Lower leg skin (tissue), 4 donors: ENCODE measurements at regions not wholly inside any gene's neighbourhood (a gene's known extent, or its start where the extent isn't known, plus 50 kb on each side); places are given as distances from the start of the nearest gene placed in this dataset.

ENCODE experiments used
- DNase-seq, 2 donors: peaks; one replicate each; pipeline ENCODE4 v3.0.0-alpha.2; 2019; ENCODE audit warnings: low spot score in 2 of 2
- H3K4me3 ChIP-seq: fragments of 200-600 bp; sonication (generic); 2 replicates; pipeline ENCODE4 v1.5.1; 2017; ENCODE audit warnings: mild to moderate bottlenecking, low read depth; ENCODE audit not compliant: poor library complexity, severe bottlenecking
- CTCF ChIP-seq, 3 donors: fragments of 450-650 bp; IDR thresholded peaks; one replicate each; pipeline ENCODE4 v1.5.1; 2016; ENCODE audit warnings: antibody characterized with exemption in 3 of 3, mild to moderate bottlenecking in 3 of 3, moderate library complexity in 2 of 3
- POLR2A ChIP-seq, 2 donors: fragments of 450-650 bp; IDR thresholded peaks; one replicate each; pipeline ENCODE4 v1.6.1; 2016 to 2017; ENCODE audit warnings: antibody characterized with exemption in 2 of 2, mild to moderate bottlenecking in 1 of 2, moderate library complexity in 1 of 2
- WGBS, 2 donors: methylation state at CpG; one replicate each; pipeline ENCODE4 v1.1.5; 2018; 5-methylcytosine and 5-hydroxymethylcytosine counted together
- intact Hi-C: fragments of 100-400 bp; cut with DNase I; formaldehyde crosslinking; loops from one replicate; pipeline ENCODE4 v1.15.0; 2023; ENCODE audit warnings: low total_unique reads

GRCh38 chr6:15062516-15063252 is 183.2 kb upstream of the JARID2 start:
- H3K4me3 ChIP-seq = no peak overlapping the region
- TF ChIP-seq CTCF (IDR thresholded peaks at IDR 0.05) (no peak), POLR2A (IDR thresholded peaks at IDR 0.05) (no peak)
- DNase-seq = no peak
- intact Hi-C loops = no loop called here
- WGBS, 2 donors = 92 to 93% methylated on average over 8 of the region's 8 CpGs

- WGBS, 2 donors = 82 to 92% methylated on average over 7 of the region's 7 CpGs
- H3K4me3 ChIP-seq = no peak overlapping the region
- intact Hi-C loops = no loop called here
- DNase-seq = peak in 1 of 2 donors; percentile 25
- TF ChIP-seq POLR2A (IDR thresholded peaks at IDR 0.05) = no peak
- TF ChIP-seq CTCF (IDR thresholded peaks at IDR 0.05) = no peak
Measured at GRCh38 chr6:15063253-15063853, 182.5 kb upstream of the JARID2 start.

GRCh38 chr6:15065261-15065989 is 180.4 kb upstream of the JARID2 start:
- 89 to 91% methylated on average over 4 of the region's 4 CpGs for WGBS, 2 donors
- intact Hi-C loops = loop anchor here (5.0 kb wide), 1 partner anchor 1422 kb away; no protein-coding TSS in a partner anchor
- no peak overlapping the region for H3K4me3 ChIP-seq
- TF ChIP-seq POLR2A (IDR thresholded peaks at IDR 0.05) (no peak), CTCF (IDR thresholded peaks at IDR 0.05) (no peak)
- DNase-seq = no peak

- intact Hi-C loops = loop anchor here (5.0 kb wide), 1 partner anchor 1421 kb away; no protein-coding TSS in a partner anchor
- no peak overlapping the region for H3K4me3 ChIP-seq
- TF ChIP-seq CTCF (IDR thresholded peaks at IDR 0.05) (no peak), POLR2A (IDR thresholded peaks at IDR 0.05) (no peak)
- DNase-seq = no peak
- 58 to 73% methylated on average over 7 of the region's 7 CpGs for WGBS, 2 donors
Measured at GRCh38 chr6:15066089-15066758, 179.6 kb upstream of the JARID2 start.

- intact Hi-C loops = no loop called here
- WGBS, 2 donors = 77 to 95% methylated on average over 3 of the region's 3 CpGs
- no peak for TF ChIP-seq POLR2A (IDR thresholded peaks at IDR 0.05)
- no peak for TF ChIP-seq CTCF (IDR thresholded peaks at IDR 0.05)
- DNase-seq = no peak
- no peak overlapping the region for H3K4me3 ChIP-seq
Measured at GRCh38 chr6:15073344-15073789, 172.5 kb upstream of the JARID2 start.
